Stomach (tissue), 4 donors: ENCODE measurements at regions not wholly inside any gene's neighbourhood (a gene's known extent, or its start where the extent isn't known, plus 50 kb on each side); places are given as distances from the start of the nearest gene placed in this dataset.

Source experiments
- CTCF ChIP-seq, 7 experiments: fragments of 450-650 bp in 4 of 7; fragments of 200-600 bp in 3 of 7; sonication (generic) in 3 of 7; IDR thresholded peaks; one replicate each; pipeline ENCODE4 v1.5.1; 2016 to 2019; ENCODE audit warnings: antibody characterized with exemption in 7 of 7, control low read depth in 2 of 7, mild to moderate bottlenecking in 1 of 7
- POLR2A ChIP-seq, 4 donors: fragments of 450-650 bp; IDR thresholded peaks; one replicate each; pipeline ENCODE4 v1.6.1; 2016; ENCODE audit warnings: antibody characterized with exemption in 4 of 4, control low read depth in 2 of 4, mild to moderate bottlenecking in 1 of 4, moderate library complexity in 1 of 4
- POLR2AphosphoS5 ChIP-seq, 3 donors: sonication (generic); formaldehyde crosslinking; IDR thresholded peaks; one replicate each; pipeline ENCODE4 v1.6.1; 2016; ENCODE audit warnings: antibody characterized with exemption in 3 of 3

GRCh38 chr2:13616059-13616458, 899.3 kb downstream of the TRIB2 start:
- TF ChIP-seq CTCF (IDR thresholded peaks at IDR 0.05) (no peak), POLR2A (IDR thresholded peaks at IDR 0.05) (no peak), POLR2AphosphoS5 (IDR thresholded peaks at IDR 0.05) (no peak)
